NOMO-1 (cell line): ENCODE measurements at regions not wholly inside any gene's neighbourhood (a gene's known extent, or its start where the extent isn't known, plus 50 kb on each side); places are given as distances from the start of the nearest gene placed in this dataset.

Source experiments
- DNase-seq, 2 experiments: peaks; one replicate each; lab custom pipeline; 2025; ENCODE audit not compliant: unreplicated experiment in 2 of 2; lab: John Stamatoyannopoulos, UW

- no peak for DNase-seq
Measured at GRCh38 chr2:44116319-44116718, 52.4 kb upstream of the PPM1B start.

DNA sequence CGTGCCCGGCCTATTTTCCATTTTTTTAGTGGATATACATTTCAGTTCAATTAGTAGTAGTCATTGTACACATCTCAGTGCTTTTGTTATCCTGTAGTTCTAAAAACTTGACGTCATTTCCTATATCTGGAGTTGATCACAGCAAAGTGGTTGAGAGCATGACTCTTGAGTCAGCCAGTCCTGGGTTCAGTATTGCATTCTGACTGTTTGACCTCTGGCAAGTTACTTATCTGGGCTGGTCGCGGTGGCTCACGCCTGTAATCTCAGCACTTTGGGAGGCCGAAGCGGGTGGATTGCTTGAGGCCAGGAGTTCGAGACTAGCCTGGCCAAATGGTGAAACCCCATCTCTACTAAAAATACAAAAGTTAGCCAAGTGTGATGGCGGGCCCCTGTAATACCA is 50.4 kb upstream of the PPM1B start:
- DNase-seq = no peak
